B cell (primary cell): ENCODE measurements at regions not wholly inside any gene's neighbourhood (a gene's known extent, or its start where the extent isn't known, plus 50 kb on each side); places are given as distances from the start of the nearest gene placed in this dataset.
"Not testable (repeated sequence)": the region's sequence is repeated elsewhere in the genome, so short reads cannot be mapped to it uniquely, and the experiment has no call there.

Experiments
- ATAC-seq: fragments of 200-7000 bp; cut with Tn5 transposase; one replicate; pipeline ENCODE4 v1.10.0; 2021; ENCODE audit warnings: low read depth, mild to moderate bottlenecking, moderate number of reproducible peaks, moderate library complexity
- CTCF ChIA-PET: fragments of 350-600 bp; sonication (Branson Sonifier 250); formaldehyde crosslinking; loops from one replicate; lab custom pipeline; 2021; ENCODE audit warnings: antibody characterized with exemption, inconsistent platforms; lab: Charles Lee
- POLR2A ChIA-PET: fragments of 350-600 bp; sonication (Branson Sonifier 250); formaldehyde crosslinking; loops from one replicate; lab custom pipeline; 2021; ENCODE audit warnings: antibody characterized with exemption; lab: Charles Lee
- DNase-seq: peaks from one replicate; pipeline ENCODE4 v3.0.0; 2013
- H2AFZ ChIP-seq: 2 replicates; pipeline ENCODE4 v1.6.1; 2012; ENCODE audit warnings: mild to moderate bottlenecking, low read depth, low read length; ENCODE audit not compliant: insufficient read depth, poor library complexity, severe bottlenecking
- H3K27ac ChIP-seq, 2 donors: 1 replicate in 1 of 2; 2 replicates in 1 of 2; pipeline ENCODE4 v1.5.1; 2012 to 2013; ENCODE audit warnings: low read length in 2 of 2, mild to moderate bottlenecking in 2 of 2, moderate library complexity in 1 of 2
- H3K27me3 ChIP-seq, 4 experiments: fragments of 200-600 bp in 1 of 4; sonication (generic) in 1 of 4; replicated peaks in 1 of 4; 1 replicate in 2 of 4; 2 replicates in 2 of 4; pipeline versions ENCODE4 v1.6.1 to v1.7.0; 2013 to 2016; ENCODE audit warnings: low read length in 3 of 4, mild to moderate bottlenecking in 2 of 4, mixed read lengths in 1 of 4, moderate library complexity in 1 of 4; ENCODE audit not compliant: insufficient read depth in 4 of 4, control insufficient read depth in 3 of 4; ENCODE audit errors: control extremely low read depth in 1 of 4
- H3K36me3 ChIP-seq, 2 experiments: replicated peaks in 1 of 2; 1 replicate in 1 of 2; 2 replicates in 1 of 2; pipeline versions ENCODE4 v1.6.1 to v1.7.1; 2013; ENCODE audit warnings: low read length in 1 of 2; ENCODE audit not compliant: insufficient read depth in 2 of 2, control insufficient read depth in 1 of 2; ENCODE audit errors: control extremely low read depth in 1 of 2, extremely low read depth in 1 of 2
- H3K4me1 ChIP-seq, 2 donors: fragments of 200-600 bp in 1 of 2; sonication (generic) in 1 of 2; 1 replicate in 1 of 2; 2 replicates in 1 of 2; pipeline versions ENCODE4 v1.5.1 to v1.6.1; 2013 to 2017; ENCODE audit warnings: low read length in 2 of 2; ENCODE audit not compliant: control insufficient read depth in 2 of 2, insufficient read depth in 2 of 2
- H3K4me2 ChIP-seq: replicated peaks from 2 replicates; pipeline ENCODE3; 2012; ENCODE audit warnings: mild to moderate bottlenecking, low read depth, low read length; ENCODE audit not compliant: poor library complexity, severe bottlenecking
- H3K4me3 ChIP-seq, 5 experiments: fragments of 200-600 bp in 1 of 5; sonication (generic) in 1 of 5; 1 replicate in 3 of 5; 2 replicates in 2 of 5; pipeline versions ENCODE4 v1.5.1 to v1.7.0; 2011 to 2016; ENCODE audit warnings: low read length in 4 of 5, mild to moderate bottlenecking in 4 of 5, low read depth in 2 of 5, control low read depth in 1 of 5, moderate library complexity in 1 of 5; ENCODE audit not compliant: insufficient read depth in 1 of 5; ENCODE audit errors: control extremely low read depth in 1 of 5, extremely low read depth in 1 of 5
- H3K79me2 ChIP-seq: fragments of 200-600 bp; sonication (generic); one replicate; pipeline ENCODE4 v1.6.0; 2016; ENCODE audit warnings: low read length; ENCODE audit not compliant: control insufficient read depth, insufficient read depth
- H3K9ac ChIP-seq: fragments of 200-600 bp; sonication (generic); 2 replicates; pipeline ENCODE4 v1.6.1; 2017; ENCODE audit warnings: mild to moderate bottlenecking, low read length, moderate library complexity
- H3K9me3 ChIP-seq, 3 donors: one replicate each; pipeline versions ENCODE4 v1.6.1 to v1.7.1; 2013; ENCODE audit warnings: low read length in 2 of 3; ENCODE audit not compliant: control insufficient read depth in 2 of 3, insufficient read depth in 1 of 3; ENCODE audit errors: control extremely low read depth in 1 of 3
- H4K20me1 ChIP-seq: 2 replicates; pipeline ENCODE4 v1.6.0; 2012; ENCODE audit warnings: mild to moderate bottlenecking, low read length; ENCODE audit not compliant: insufficient read depth, control insufficient read depth, poor library complexity, severe bottlenecking
- H3K27ac Mint-ChIP-seq: one replicate; pipeline ENCODE4 v1.8.0; 2021; ENCODE audit warnings: mixed read lengths
- H3K27me3 Mint-ChIP-seq: one replicate; pipeline ENCODE4 v1.8.0; 2021; ENCODE audit warnings: mixed read lengths
- H3K4me1 Mint-ChIP-seq: one replicate; pipeline ENCODE4 v1.8.0; 2021; ENCODE audit warnings: mixed read lengths
- H3K4me3 Mint-ChIP-seq: one replicate; pipeline ENCODE4 v1.8.0; 2021; ENCODE audit warnings: mixed read lengths
- H3K9me3 Mint-ChIP-seq: one replicate; pipeline ENCODE4 v1.8.0; 2022; ENCODE audit warnings: mixed read lengths; ENCODE audit not compliant: insufficient read depth
- CTCF ChIP-seq: fragments of 200-600 bp; IDR thresholded peaks from one replicate; pipeline ENCODE4 v1.8.0; 2022; ENCODE audit warnings: antibody characterized with exemption, mild to moderate bottlenecking
- EZH2 ChIP-seq: IDR thresholded peaks from 2 replicates; pipeline ENCODE4 v1.6.1; 2012; ENCODE audit warnings: borderline replicate concordance, low read depth, mild to moderate bottlenecking, moderate library complexity, low read length; ENCODE audit not compliant: insufficient read depth, poor library complexity, severe bottlenecking
- WGBS: methylation state at CpG from one replicate; pipeline ENCODE4 v1.1.5; 2013; ENCODE audit warnings: missing lambda C conversion rate; ENCODE audit not compliant: insufficient coverage; 5-methylcytosine and 5-hydroxymethylcytosine counted together
- intact Hi-C: fragments of 100-400 bp; cut with micrococcal nuclease; formaldehyde crosslinking; loops from one replicate; pipeline ENCODE4 v1.10.0; 2022

GRCh38 chr6:141050471-141050870 lies 1082.3 kb upstream of the GJE1 start:
- Mint-ChIP-seq H3K27me3 (no peaks in the 10 kb centered on the region), H3K4me1 (no peaks in the 10 kb centered on the region), H3K9me3 (no peaks in the 10 kb centered on the region), H3K27ac (no peak overlapping the region), H3K4me3 (no peak overlapping the region)
- CTCF ChIA-PET, result no interaction called here
- Histone ChIP-seq H3K4me1 (no peaks in the 10 kb centered on the region), H3K9ac (no peak overlapping the region), H3K79me2 (no peaks in the 10 kb centered on the region), H3K27ac (no peak overlapping the region), H2AFZ (no peak overlapping the region), H4K20me1 (no peaks in the 10 kb centered on the region), H3K4me2 (no peak overlapping the region), H3K9me3 (no peaks in the 10 kb centered on the region), H3K36me3 (no peaks in the 10 kb centered on the region), H3K27me3 (no peaks in the 10 kb centered on the region), H3K4me3 (no peak overlapping the region)
- POLR2A ChIA-PET, result no interaction called here
- intact Hi-C loops, result no loop called here
- no peak for ATAC-seq
- TF ChIP-seq CTCF (no peak), EZH2 (no peak)
- DNase-seq, result no peak
- WGBS, result no CpG with 5 or more reads among the region's 1 CpG

- Histone ChIP-seq H3K27ac (no peak overlapping the region), H3K79me2 (no peaks in the 10 kb centered on the region), H4K20me1 (no peaks in the 10 kb centered on the region), H3K4me3 (no peak overlapping the region), H3K27me3 (no peaks in the 10 kb centered on the region), H2AFZ (no peak overlapping the region), H3K4me1 (no peaks in the 10 kb centered on the region), H3K4me2 (no peak overlapping the region), H3K36me3 (no peaks in the 10 kb centered on the region), H3K9ac (no peak overlapping the region), H3K9me3 (no peaks in the 10 kb centered on the region)
- no peaks in the 10 kb centered on the region for H3K9me3 Mint-ChIP-seq
- CTCF ChIA-PET, result no interaction called here
- H3K4me1 Mint-ChIP-seq, result no peaks in the 10 kb centered on the region
- H3K27me3 Mint-ChIP-seq, result no peaks in the 10 kb centered on the region
- WGBS, result no CpG with 5 or more reads among the region's 1 CpG
- no peak overlapping the region for H3K4me3 Mint-ChIP-seq
- POLR2A ChIA-PET, result no interaction called here
- intact Hi-C loops, result no loop called here
- DNase-seq (no peak), ATAC-seq (no peak)
- no peak for TF ChIP-seq CTCF
- TF ChIP-seq EZH2, result no peak
- H3K27ac Mint-ChIP-seq, result no peak overlapping the region
These were observed 1084.3 kb upstream of the GJE1 start for GRCh38 chr6:141048451-141048850.

- CTCF ChIA-PET, H3K27ac ChIP-seq, H3K9ac ChIP-seq, H2AFZ ChIP-seq, H3K79me2 ChIP-seq, ATAC-seq, H3K27me3 ChIP-seq, H4K20me1 ChIP-seq, DNase-seq, H3K4me3 Mint-ChIP-seq, H3K27me3 Mint-ChIP-seq, H3K9me3 ChIP-seq, H3K4me1 ChIP-seq, POLR2A ChIA-PET, H3K4me2 ChIP-seq, H3K4me3 ChIP-seq, H3K27ac Mint-ChIP-seq, H3K36me3 ChIP-seq, intact Hi-C loops, H3K4me1 Mint-ChIP-seq, H3K9me3 Mint-ChIP-seq: not testable (repeated sequence)
These were observed 1086.2 kb upstream of the GJE1 start for GRCh38 chr6:141046496-141046895.
